Adrenal gland (tissue), 9 donors: ENCODE measurements at regions not wholly inside any gene's neighbourhood (a gene's known extent, or its start where the extent isn't known, plus 50 kb on each side); places are given as distances from the start of the nearest gene placed in this dataset.

ENCODE experiments used
- DNase-seq, 7 donors: peaks; one replicate each; pipeline ENCODE4 v3.0.0-alpha.2; 2019 to 2020
- H3K27ac ChIP-seq, 5 donors: fragments of 200-600 bp; sonication (generic) in 4 of 5; 1 replicate in 3 of 5; 2 replicates in 2 of 5; pipeline versions ENCODE4 v1.5.1 to v1.8.0; 2016 to 2020; ENCODE audit warnings: mild to moderate bottlenecking in 1 of 5
- H3K27me3 ChIP-seq: fragments of 200-600 bp; 2 replicates; pipeline ENCODE4 v1.8.0; 2021
- H3K36me3 ChIP-seq, 2 donors: fragments of 200-600 bp; replicated peaks in 1 of 2; 1 replicate in 1 of 2; 2 replicates in 1 of 2; pipeline versions ENCODE4 v1.5.1 to v1.8.0; 2018 to 2022
- H3K4me1 ChIP-seq, 2 donors: fragments of 200-600 bp; replicated peaks in 1 of 2; 1 replicate in 1 of 2; 2 replicates in 1 of 2; pipeline versions ENCODE4 v1.5.1 to v1.8.0; 2018 to 2021
- H3K4me3 ChIP-seq, 4 donors: fragments of 200-600 bp; sonication (generic) in 3 of 4; one replicate each; pipeline ENCODE4 v1.5.1; 2016 to 2018
- H3K9me3 ChIP-seq, 3 donors: fragments of 200-600 bp; sonication (generic) in 1 of 3; replicated peaks in 1 of 3; 1 replicate in 2 of 3; 2 replicates in 1 of 3; pipeline versions ENCODE4 v1.5.1 to v1.8.0; 2016 to 2021
- CTCF ChIP-seq, 6 experiments: fragments of 450-650 bp in 4 of 6; fragments of 200-600 bp in 2 of 6; sonication (generic) in 1 of 6; IDR thresholded peaks; 1 replicate in 5 of 6; 2 replicates in 1 of 6; pipeline versions ENCODE4 v1.5.1 to v1.8.0; 2016 to 2021; ENCODE audit warnings: antibody characterized with exemption in 6 of 6, mild to moderate bottlenecking in 2 of 6, moderate library complexity in 1 of 6
- POLR2A ChIP-seq, 2 donors: fragments of 450-650 bp; IDR thresholded peaks; one replicate each; pipeline ENCODE4 v1.6.1; 2017; ENCODE audit warnings: antibody characterized with exemption in 2 of 2, mild to moderate bottlenecking in 2 of 2, moderate library complexity in 1 of 2
- WGBS, 4 donors: extraction: QIAGEN DNeasy Blood & Tissue Kit in 2 of 4; methylation state at CpG; one replicate each; pipeline versions ENCODE4 v1.1.5 to v1.1.7; 2013 to 2017; 5-methylcytosine and 5-hydroxymethylcytosine counted together
- intact Hi-C, 2 donors: fragments of 100-400 bp; cut with DNase I; formaldehyde crosslinking; loops; one replicate each; pipeline versions ENCODE4 v1.14.1 to v1.15.0; 2022 to 2023
- donor health status: healthy with polysubstance abuse.
- donor health status: Bipolar disorder and iron deficiency.
- donor health status: DM: yes; HTN: yes; CAD: no.
- donor health status: DM: no; HTN: no; CAD: no.
- donor health status: DM: no; HTN: no; CAD: no.

DNA sequence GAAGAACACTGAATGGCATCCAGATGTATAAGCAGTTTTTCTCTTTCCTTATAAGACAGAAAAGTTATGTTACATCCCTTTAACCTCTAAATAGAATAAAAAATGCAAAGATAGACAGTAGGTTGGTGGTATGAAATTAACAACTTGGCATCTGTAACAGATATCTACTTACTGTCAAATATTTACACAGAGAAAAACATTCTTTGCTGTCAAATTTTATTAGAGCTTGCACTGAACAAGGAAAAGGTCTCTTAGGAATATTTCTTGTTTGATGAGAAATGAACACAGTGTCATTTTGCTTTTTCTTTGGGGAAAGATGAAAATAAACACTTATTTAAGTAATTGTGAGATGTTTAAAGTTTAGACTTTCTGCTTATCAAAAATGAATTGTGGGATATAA is 65.6 kb upstream of the PCDH15 start:
- Histone ChIP-seq H3K36me3 (no peaks in the 10 kb centered on the region), H3K27ac (no peak overlapping the region), H3K4me3 (no peak overlapping the region), H3K4me1 (no peaks in the 10 kb centered on the region), H3K27me3 (no peaks in the 10 kb centered on the region), H3K9me3 (no peaks in the 10 kb centered on the region)
- DNase-seq: no peak
- intact Hi-C loops: no loop called here
- no peak for TF ChIP-seq CTCF (IDR thresholded peaks at IDR 0.05)
- TF ChIP-seq POLR2A (IDR thresholded peaks at IDR 0.05): no peak

GRCh38 chr10:54854843-54855242 is 53.8 kb upstream of the PCDH15 start:
- Histone ChIP-seq H3K4me1 (no peaks in the 10 kb centered on the region), H3K27me3 (no peaks in the 10 kb centered on the region), H3K27ac (no peak overlapping the region), H3K4me3 (no peak overlapping the region), H3K36me3 (no peaks in the 10 kb centered on the region), H3K9me3 (no peaks in the 10 kb centered on the region)
- DNase-seq: no peak
- 85 to 94% (median 89%) methylated on average over 3 of the region's 3 CpGs; no CpG with 5 or more reads in 1 of the 4 donors for WGBS, 4 donors
- no peak for TF ChIP-seq CTCF (IDR thresholded peaks at IDR 0.05)
- TF ChIP-seq POLR2A (IDR thresholded peaks at IDR 0.05): no peak
- intact Hi-C loops: no loop called here

DNA sequence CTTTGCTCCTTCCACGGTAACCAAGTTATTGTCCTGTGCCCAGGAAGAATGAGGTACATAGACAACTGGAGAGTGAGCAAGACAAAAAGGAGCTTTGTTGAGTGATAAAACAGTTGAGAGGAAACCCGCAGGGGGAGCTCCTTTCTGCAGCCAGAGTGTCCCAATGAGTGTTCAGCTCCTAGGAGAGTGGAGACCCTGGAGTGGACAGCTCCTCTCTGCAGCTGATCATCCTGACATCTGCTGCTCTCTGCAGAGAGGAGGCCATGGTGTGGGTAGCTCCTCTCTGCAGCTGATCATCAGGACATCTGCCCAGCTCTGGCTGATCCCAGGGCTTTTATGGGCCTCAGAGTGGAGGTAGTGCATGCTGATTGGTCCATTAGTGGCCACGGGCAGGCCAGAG is 53.4 kb upstream of the PCDH15 start:
- Histone ChIP-seq H3K27ac (no peak overlapping the region), H3K9me3 (no peaks in the 10 kb centered on the region), H3K36me3 (no peaks in the 10 kb centered on the region), H3K27me3 (no peaks in the 10 kb centered on the region), H3K4me3 (no peak overlapping the region), H3K4me1 (no peaks in the 10 kb centered on the region)
- intact Hi-C loops: no loop called here
- WGBS, 4 donors: 93 to 95% (median 94%) methylated on average over 2 to 3 of the region's 3 CpGs
- no peak for DNase-seq
- TF ChIP-seq POLR2A (IDR thresholded peaks at IDR 0.05): no peak
- TF ChIP-seq CTCF (IDR thresholded peaks at IDR 0.05): no peak

GRCh38 chr10:54853883-54854282 is 52.9 kb upstream of the PCDH15 start:
- H3K9me3 ChIP-seq: no peaks in the 10 kb centered on the region
- no peak overlapping the region for H3K27ac ChIP-seq
- no peak for TF ChIP-seq POLR2A (IDR thresholded peaks at IDR 0.05)
- no peak for TF ChIP-seq CTCF (IDR thresholded peaks at IDR 0.05)
- 68 to 96% (median 90%) methylated on average over 2 to 6 of the region's 6 CpGs for WGBS, 4 donors
- H3K36me3 ChIP-seq: no peaks in the 10 kb centered on the region
- intact Hi-C loops: no loop called here
- H3K4me3 ChIP-seq: no peak overlapping the region
- no peak for DNase-seq
- no peaks in the 10 kb centered on the region for H3K27me3 ChIP-seq
- H3K4me1 ChIP-seq: no peaks in the 10 kb centered on the region
